HG02798 (cell line): ENCODE measurements at regions not wholly inside any gene's neighbourhood (a gene's known extent, or its start where the extent isn't known, plus 50 kb on each side); places are given as distances from the start of the nearest gene placed in this dataset.
"Not testable (repeated sequence)": the region's sequence is repeated elsewhere in the genome, so short reads cannot be mapped to it uniquely, and the experiment has no call there.

Experiments used
- ATAC-seq: cut with Tn5 transposase; IDR thresholded peaks from one replicate; pipeline ENCODE4 v1.9.1; 2021; ENCODE audit warnings: mild to moderate bottlenecking; ENCODE audit not compliant: unreplicated experiment, poor library complexity

DNA sequence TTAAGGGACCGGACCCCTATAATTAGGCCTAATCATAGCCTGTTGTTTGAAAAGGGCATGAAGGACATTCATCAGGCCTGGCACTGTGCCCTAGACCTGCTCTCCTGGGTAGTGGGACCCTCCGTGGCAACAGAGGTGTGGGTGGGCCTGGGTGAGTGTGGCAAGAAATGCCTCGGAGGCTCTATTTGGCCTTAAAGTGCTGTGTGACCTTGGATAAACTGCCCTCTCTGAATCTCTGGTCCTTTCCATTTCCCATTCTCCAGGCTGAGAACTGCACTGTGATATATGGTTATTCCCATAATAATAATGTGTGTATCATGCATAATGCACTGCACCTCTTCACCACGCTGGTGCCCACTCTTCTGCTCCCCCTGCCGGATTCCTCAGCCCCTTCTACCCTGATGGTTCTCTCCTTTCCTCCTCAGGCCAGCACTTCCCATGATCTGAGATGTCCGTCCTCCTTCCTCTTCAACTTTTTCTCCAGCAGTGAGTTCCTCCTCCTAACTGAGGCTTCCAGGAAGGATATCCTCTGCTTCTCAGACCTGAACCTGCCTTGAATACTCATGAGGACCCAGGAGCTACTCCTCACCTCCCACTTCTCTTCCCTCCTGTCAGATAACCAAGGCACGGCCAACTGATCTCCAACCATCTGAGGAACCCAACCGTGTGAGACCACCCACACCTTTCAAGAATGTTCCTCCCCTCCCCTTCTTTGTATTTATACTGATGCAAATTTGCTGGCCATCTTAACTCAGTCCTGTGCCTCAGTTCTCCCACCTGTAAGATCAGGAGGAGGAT, 111.0 kb upstream of the PZP start:
- no peak for ATAC-seq

DNA sequence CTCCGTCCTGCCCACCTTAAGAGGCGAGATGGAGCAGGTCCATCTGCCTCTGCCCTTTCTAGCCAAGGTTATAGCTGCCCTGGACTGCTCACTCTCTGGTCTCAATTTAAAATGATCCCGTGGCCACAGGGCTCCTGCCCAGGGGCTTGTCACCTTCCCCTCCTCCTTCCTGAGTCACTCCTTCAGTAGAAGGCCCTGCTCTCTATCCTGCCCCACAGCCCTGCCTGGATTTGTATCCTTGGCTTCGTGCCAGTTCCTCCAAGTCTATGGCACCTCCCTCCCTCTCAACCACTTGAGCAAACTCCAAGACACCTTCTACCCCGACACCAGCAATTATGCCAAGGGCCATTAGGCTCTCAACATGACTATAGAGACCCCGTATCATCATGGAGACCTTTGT, 105.3 kb upstream of the PZP start:
- not testable (repeated sequence) for ATAC-seq

- ATAC-seq = not testable (repeated sequence)
Observed at GRCh38 chr12:9312406-9313392, 104.5 kb upstream of the PZP start.

GRCh38 chr12:9311454-9311853, 103.3 kb upstream of the PZP start:
- not testable (repeated sequence) for ATAC-seq

DNA sequence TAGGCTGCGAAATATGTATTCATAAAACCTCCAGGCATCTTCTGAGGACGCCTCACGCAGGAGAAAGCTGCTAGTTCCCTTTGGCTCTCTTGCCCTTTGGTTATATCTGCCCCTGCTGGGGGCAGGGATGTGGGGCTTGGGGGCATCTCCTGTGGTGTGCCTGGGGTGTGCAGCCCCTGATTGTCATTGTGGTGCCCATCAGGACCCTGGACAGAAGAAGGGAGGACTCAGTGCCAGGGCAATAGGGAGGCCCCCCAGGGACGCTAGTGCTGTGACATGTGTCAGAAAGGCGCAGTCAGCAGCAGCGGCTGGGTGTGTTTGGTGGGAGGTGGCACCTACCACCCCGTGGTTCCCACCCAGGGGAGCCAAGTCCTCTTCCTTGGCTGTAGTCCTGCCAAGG, 102.5 kb upstream of the PZP start:
- ATAC-seq = not testable (repeated sequence)

- not testable (repeated sequence) for ATAC-seq
Observed at GRCh38 chr12:9309749-9310148, 101.6 kb upstream of the PZP start.

DNA sequence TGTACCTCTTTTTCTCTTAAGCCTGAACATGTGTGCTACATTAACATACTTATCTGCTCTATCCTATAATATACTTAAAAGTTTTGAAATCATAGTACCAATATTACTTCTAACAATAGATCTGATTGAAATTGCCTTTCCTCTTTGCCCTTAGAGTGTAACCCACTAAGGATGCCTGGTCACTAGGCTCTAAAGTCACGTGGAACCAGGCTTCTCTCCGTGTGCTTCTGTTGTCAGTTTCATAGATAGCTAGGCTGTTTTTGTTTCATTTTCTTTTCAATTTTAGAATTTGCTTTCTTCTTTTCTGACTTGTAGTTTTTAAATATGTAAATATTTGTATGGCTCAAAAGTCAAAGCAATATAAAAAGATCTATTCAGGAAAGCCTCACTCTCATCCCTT, 100.5 kb upstream of the PZP start:
- ATAC-seq = peak; percentile 76

- not testable (repeated sequence) for ATAC-seq
Observed at GRCh38 chr12:9308163-9308562, 100.0 kb upstream of the PZP start.

GRCh38 chr12:9307255-9307654, 99.1 kb upstream of the PZP start:
- not testable (repeated sequence) for ATAC-seq

- ATAC-seq = not testable (repeated sequence)
Observed at GRCh38 chr12:9306004-9306403, 97.8 kb upstream of the PZP start.

DNA sequence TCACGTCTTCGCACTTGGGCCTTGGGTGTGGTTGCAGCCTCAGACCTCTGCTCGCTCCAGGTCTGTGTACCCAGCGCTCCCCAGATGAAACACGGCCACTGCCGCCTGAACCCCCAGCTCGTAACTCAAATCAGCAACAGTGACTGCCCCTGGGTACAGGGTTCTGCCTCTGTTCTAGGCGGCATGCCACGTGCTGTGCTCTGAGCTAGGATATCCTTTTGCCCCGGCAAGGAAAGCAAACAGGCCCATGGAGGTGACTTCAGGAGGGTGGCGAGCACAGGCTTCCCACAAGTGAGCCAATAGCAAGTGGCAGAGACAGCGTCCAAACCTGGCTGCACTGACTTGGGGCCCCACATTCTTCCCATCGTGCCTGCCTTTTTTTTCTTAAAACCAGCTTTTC, 96.3 kb upstream of the PZP start:
- ATAC-seq = not testable (repeated sequence)

DNA sequence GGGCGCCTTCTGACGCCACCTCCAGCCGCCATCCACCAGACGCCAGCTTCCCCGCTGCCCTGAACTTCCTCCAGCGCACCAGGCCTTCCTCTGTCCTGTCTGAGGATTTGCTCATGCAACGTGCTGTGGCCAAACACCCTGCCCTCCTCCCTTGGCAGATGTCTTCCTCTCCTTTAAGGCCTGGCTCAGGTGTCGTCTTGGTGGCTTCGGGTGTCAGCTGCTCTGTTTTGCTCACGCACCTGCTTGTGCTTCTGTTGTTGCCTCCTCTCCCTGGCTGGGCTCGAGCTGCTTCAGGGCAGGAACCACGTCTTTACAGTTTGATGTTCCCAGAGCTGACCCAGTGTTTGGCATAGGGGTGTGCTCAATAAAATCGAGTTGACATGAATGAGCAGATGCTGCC, 87.7 kb upstream of the PZP start:
- ATAC-seq = not testable (repeated sequence)

GRCh38 chr12:9294072-9294620, 86.0 kb upstream of the PZP start:
- ATAC-seq = not testable (repeated sequence)

DNA sequence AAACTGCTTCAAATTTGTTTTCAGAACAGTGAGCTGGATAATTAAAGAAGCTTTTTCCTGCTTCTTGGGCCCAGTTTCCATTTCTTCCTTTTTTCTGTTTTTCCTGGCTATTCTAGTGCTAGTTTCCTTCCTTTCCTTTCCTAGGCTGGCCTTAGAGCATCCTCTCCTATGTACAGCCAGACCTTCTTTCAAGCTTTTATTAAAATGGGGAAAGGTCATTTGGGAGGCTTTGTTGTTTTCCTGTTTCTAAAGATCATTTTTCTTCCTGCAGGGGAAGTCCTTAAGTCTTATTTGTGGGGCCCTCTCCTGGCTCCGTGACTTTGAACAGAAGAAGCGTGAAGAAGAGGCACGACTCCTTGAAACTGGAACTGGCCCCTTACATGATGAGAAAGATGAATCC, 85.2 kb upstream of the PZP start:
- not testable (repeated sequence) for ATAC-seq

DNA sequence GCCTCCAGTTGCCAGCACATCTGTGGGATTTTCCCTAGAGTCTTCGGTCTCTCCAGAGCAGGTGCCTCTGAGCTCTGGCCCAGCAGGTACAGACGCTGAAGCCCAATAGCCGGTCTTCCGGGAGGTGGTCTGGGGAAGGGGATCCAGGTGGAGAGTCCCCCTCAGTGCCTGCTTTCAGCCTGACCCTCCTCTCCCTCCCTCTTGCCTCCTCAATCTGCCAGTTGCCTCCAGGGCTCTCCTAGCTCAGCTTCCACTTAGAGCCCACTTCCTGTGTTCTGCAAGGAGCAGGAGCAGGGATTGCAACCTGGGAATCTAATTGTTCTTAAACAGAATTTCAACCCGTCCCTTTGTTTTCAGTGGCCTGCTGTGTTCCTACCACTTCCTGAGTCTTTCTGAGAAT, 81.8 kb upstream of the PZP start:
- not testable (repeated sequence) for ATAC-seq

DNA sequence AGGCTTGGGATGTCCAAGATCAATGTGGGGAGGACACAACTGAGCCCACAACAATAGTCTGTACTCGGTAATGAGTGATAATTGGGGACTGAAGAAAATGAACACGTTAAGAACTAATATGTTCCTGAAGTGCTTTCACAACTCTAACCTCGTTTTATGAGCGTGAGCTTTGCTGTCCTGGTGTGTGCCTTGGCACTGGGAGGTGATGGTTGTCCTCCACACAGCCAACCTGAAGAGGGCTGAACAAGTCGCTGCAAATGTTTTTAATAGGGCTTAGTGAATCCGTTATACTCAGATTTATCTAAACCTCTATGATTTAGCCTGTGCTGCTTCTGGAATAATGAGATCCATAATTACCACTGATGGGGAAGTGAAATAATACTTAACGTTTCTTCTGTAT, 76.5 kb upstream of the PZP start:
- peak; percentile 3 for ATAC-seq

- peak; percentile 28 for ATAC-seq
Observed at GRCh38 chr12:9284197-9284596, 76.0 kb upstream of the PZP start.

- peak; percentile 94 for ATAC-seq
Observed at GRCh38 chr12:9283346-9284095, 75.3 kb upstream of the PZP start.

- no peak for ATAC-seq
Observed at GRCh38 chr12:9276990-9277389, 68.8 kb upstream of the PZP start.

GRCh38 chr12:9273276-9273675, 65.1 kb upstream of the PZP start:
- ATAC-seq = no peak
